SK-N-SH treated with all-trans-retinoic acid at 6 μM for 48 hours (cell line): ENCODE measurements at regions not wholly inside any gene's neighbourhood (a gene's known extent, or its start where the extent isn't known, plus 50 kb on each side); places are given as distances from the start of the nearest gene placed in this dataset.

Source experiments
- ARNTL ChIP-seq: fragments of 450-650 bp; formaldehyde crosslinking; IDR thresholded peaks from 2 replicates; pipeline ENCODE4 v1.5.0; 2020; ENCODE audit warnings: low read depth, mild to moderate bottlenecking, moderate library complexity, borderline replicate concordance
- BACH2 ChIP-seq: fragments of 250-450 bp; sonication (Bioruptor Pico); IDR thresholded peaks from 2 replicates; pipeline ENCODE4 v1.9.0; 2021; ENCODE audit warnings: mild to moderate bottlenecking, borderline replicate concordance
- SNAI2 ChIP-seq: fragments of 250-450 bp; sonication (Bioruptor Pico); IDR thresholded peaks from 2 replicates; pipeline ENCODE4 v1.5.0; 2020; ENCODE audit warnings: mild to moderate bottlenecking, moderate library complexity

GRCh38 chr5:32848681-32849080, 137.6 kb downstream of the NPR3 start:
- TF ChIP-seq SNAI2 (no peak), BACH2 (CRISPR knock-in tag) (no peak), ARNTL (CRISPR knock-in tag) (no peak)
